Cardiac muscle cell (in vitro differentiated cells and primary cell): ENCODE measurements at regions not wholly inside any gene's neighbourhood (a gene's known extent, or its start where the extent isn't known, plus 50 kb on each side); places are given as distances from the start of the nearest gene placed in this dataset.

Experiments used
- DNase-seq, 2 donors: peaks; one replicate each; pipeline versions ENCODE4 v3.0.0 to v3.0.0-alpha.2; 2010 to 2017; ENCODE audit warnings: low read depth in 1 of 2, low spot score in 1 of 2
- H3K27ac ChIP-seq: fragments of 200-600 bp; sonication (generic); 2 replicates; pipeline ENCODE4 v1.5.1; 2016
- H3K27me3 ChIP-seq: fragments of 200-600 bp; sonication (generic); 2 replicates; pipeline ENCODE4 v1.6.0; 2016; ENCODE audit warnings: control low read depth
- H3K36me3 ChIP-seq: fragments of 200-600 bp; sonication (generic); 2 replicates; pipeline ENCODE4 v1.5.1; 2016; ENCODE audit warnings: control low read depth
- H3K4me1 ChIP-seq: fragments of 200-600 bp; sonication (generic); 2 replicates; pipeline ENCODE4 v1.8.1; 2017; ENCODE audit warnings: low read depth, mild to moderate bottlenecking, mixed run types
- H3K4me3 ChIP-seq: fragments of 200-600 bp; sonication (generic); 2 replicates; pipeline ENCODE4 v1.5.1; 2016; ENCODE audit warnings: mild to moderate bottlenecking
- H3K9me3 ChIP-seq: fragments of 200-600 bp; sonication (generic); 2 replicates; pipeline ENCODE4 v1.5.1; 2017; ENCODE audit warnings: low read depth, mild to moderate bottlenecking, control low read depth
- TF ChIP-seq, protein P1 (sequence below): IDR thresholded peaks from 2 replicates; pipeline ENCODE4 v1.5.1; 2012; ENCODE audit warnings: low read depth, mild to moderate bottlenecking, low read length

DNA sequence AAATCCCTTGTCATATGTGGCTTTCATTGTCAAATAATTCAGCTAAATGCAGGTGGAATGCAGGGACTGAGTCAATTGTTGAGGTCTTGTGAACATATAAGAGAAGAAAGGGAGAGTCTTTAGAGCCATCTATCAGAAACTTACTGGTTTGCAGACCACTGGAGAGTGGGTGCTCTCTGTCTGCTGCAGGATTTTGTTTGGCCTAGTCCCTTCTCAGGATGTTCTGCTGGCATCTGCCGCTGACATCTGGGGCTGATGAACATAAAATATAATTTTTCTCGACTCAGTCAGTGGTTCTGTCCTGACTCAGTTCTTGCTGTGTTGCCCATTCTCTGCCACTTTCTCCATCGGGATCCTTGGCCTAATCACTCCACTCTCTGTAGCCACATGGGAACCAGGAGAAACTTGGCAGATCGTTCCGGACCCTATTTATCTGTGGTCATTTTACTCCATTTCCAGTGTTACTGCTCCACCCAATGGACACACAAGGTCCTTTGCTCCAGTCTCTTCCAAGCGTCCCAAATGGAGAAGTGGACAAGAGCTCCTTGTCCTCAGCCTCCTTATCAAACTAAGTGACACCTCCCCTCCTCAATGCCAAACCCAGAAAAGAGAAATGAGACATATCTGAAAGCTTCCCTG is 436.2 kb downstream of the FAT4 start:
- H3K4me3 ChIP-seq, result no peak overlapping the region
- no peaks in the 10 kb centered on the region for H3K4me1 ChIP-seq
- DNase-seq, result peak; percentile 51 to 85
- no peaks in the 10 kb centered on the region for H3K9me3 ChIP-seq
- H3K27ac ChIP-seq, result no peak overlapping the region
- TF ChIP-seq, protein P1, sequence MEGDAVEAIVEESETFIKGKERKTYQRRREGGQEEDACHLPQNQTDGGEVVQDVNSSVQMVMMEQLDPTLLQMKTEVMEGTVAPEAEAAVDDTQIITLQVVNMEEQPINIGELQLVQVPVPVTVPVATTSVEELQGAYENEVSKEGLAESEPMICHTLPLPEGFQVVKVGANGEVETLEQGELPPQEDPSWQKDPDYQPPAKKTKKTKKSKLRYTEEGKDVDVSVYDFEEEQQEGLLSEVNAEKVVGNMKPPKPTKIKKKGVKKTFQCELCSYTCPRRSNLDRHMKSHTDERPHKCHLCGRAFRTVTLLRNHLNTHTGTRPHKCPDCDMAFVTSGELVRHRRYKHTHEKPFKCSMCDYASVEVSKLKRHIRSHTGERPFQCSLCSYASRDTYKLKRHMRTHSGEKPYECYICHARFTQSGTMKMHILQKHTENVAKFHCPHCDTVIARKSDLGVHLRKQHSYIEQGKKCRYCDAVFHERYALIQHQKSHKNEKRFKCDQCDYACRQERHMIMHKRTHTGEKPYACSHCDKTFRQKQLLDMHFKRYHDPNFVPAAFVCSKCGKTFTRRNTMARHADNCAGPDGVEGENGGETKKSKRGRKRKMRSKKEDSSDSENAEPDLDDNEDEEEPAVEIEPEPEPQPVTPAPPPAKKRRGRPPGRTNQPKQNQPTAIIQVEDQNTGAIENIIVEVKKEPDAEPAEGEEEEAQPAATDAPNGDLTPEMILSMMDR, result peak; percentile 58
- no peaks in the 10 kb centered on the region for H3K36me3 ChIP-seq
- no peaks in the 10 kb centered on the region for H3K27me3 ChIP-seq

DNA sequence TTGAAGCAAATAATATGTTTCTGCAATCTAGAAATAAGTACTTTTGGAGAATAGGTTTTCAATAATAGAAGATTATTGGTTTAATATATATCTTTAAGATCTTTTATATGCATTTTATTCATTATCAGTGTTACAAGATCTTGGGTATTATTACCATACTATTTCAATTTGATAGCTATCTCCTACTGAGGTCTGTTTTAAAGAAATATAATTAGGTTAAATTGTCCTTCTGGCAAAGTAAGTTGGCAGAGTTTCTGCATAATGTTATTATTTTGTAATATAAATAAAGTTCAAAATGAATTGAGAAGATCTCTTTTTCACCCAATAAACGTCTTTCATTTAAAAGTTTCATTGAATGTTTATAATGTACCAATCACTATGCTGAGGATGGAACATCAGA is 443.7 kb downstream of the FAT4 start:
- Histone ChIP-seq H3K27ac (no peak overlapping the region), H3K4me1 (no peaks in the 10 kb centered on the region), H3K36me3 (no peaks in the 10 kb centered on the region), H3K4me3 (no peak overlapping the region), H3K27me3 (no peaks in the 10 kb centered on the region), H3K9me3 (no peaks in the 10 kb centered on the region)
- no peak for DNase-seq
- TF ChIP-seq, protein P1, result no peak

DNA sequence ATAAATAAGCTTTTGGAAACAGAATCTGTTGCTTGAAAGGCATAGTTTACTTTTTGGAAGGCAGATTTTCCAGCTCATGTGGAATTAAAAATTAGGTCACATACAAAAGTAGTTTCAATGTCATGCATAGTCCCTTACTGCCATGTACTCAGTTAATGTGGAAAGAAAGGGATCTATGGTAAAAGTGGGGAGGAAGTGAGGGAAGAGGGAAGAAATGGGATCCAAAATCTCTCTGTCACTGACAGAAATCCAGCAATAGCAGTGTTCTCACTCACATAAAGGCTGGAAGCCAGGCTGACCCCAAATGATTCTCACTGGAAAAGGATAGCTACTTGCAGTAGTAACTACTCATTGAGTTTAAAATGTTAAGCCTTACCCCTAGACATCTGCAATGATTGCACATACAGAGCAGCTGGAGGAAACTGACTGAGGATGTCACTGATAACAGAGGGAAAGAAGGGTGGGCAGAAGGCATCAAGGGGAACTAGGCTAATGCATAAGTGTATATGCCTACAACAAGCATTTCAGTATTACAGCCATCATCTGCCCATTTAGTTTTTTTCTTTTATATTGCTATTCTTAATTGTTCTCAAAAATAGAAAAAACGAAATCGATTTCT is 445.6 kb downstream of the FAT4 start:
- Histone ChIP-seq H3K9me3 (no peaks in the 10 kb centered on the region), H3K4me1 (no peaks in the 10 kb centered on the region), H3K27ac (no peak overlapping the region), H3K4me3 (no peak overlapping the region), H3K27me3 (no peaks in the 10 kb centered on the region), H3K36me3 (no peaks in the 10 kb centered on the region)
- TF ChIP-seq, protein P1, result no peak
- no peak for DNase-seq

DNA sequence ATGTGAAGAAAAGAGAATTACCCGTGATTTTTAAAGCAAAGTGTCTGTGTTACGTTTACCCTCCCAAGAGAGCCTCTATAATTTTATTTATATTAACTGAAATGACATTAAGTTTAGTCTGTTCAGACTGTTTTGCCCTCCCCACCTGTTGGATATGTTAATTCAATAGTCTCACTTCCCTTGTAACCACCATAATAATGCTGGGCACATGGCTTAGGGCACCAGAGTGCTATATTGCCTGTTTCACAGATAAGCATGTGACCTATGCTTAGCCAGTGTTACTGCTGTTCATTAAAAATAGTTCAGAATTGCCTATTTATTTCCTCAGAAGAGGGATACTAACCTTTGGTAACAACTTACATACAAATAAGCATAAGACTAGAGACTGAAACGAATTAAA is 446.2 kb downstream of the FAT4 start:
- Histone ChIP-seq H3K27me3 (no peaks in the 10 kb centered on the region), H3K4me1 (no peaks in the 10 kb centered on the region), H3K36me3 (no peaks in the 10 kb centered on the region), H3K4me3 (no peak overlapping the region), H3K9me3 (no peaks in the 10 kb centered on the region), H3K27ac (no peak overlapping the region)
- TF ChIP-seq, protein P1, result no peak
- no peak for DNase-seq

DNA sequence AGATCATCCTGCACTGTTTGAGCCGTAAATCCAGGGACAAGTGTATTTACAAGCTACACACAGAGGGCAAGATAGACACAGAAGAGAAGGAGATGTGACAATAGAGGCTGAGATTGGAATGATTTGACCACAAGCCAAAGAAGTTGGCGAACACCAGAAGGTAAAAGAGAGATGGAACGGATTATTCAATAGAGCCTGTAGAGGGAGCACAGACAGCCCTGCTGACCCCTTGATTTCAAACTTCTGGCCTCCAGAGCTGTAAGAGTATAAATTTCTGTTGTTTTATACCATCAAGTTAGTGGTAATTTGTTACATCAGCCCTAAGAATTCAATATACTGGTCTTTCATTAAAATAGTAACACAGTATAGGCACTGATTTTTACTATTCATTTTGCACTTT is 447.8 kb downstream of the FAT4 start:
- DNase-seq, result no peak
- no peaks in the 10 kb centered on the region for H3K9me3 ChIP-seq
- no peaks in the 10 kb centered on the region for H3K4me1 ChIP-seq
- H3K4me3 ChIP-seq, result no peak overlapping the region
- no peaks in the 10 kb centered on the region for H3K27me3 ChIP-seq
- TF ChIP-seq, protein P1, result peak; percentile 22
- no peaks in the 10 kb centered on the region for H3K36me3 ChIP-seq
- no peak overlapping the region for H3K27ac ChIP-seq
